ENCODE measurements at regions not wholly inside any gene's neighbourhood (a gene's known extent, or its start where the extent isn't known, plus 50 kb on each side); places are given as distances from the start of the nearest gene placed in this dataset.

DNA sequence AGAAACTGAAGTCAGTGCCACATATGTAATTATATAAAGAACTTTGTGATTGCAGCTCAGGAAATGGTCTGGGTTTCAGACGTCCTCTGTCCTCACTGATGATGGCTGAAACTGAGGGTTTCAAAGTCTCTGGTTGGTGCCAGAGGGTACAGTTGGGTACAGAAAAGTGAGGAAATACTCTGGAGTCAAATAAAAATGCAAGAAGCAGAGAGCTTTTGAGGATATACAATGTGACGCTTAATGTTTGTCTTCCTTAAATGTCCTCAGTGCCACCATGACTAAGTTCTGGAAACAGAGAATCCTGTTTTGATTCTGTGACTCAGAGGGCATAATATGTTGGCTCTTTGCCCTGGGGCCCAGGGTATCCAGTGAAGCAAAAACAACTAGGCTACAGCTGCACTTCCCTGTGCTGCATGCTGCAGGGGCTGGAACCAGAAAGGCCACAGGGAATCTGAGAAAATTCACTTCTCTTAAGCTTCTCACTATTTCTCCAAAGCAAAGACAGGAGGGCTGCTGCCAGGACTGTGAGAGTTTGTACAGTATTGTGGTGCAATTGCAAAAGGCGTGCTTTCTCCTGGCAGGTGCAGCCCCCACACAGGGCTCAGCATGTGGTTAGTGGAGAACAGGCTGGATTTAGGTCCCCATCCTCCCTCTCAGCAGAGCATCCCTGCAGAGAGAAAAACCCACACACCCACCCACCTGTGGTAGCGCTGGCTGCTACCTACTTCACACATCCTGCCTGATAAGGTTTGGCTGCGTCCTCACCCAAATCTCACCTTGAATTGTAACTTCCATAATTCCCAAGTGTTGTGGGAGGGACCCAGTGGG is 169.5 kb upstream of the SVIL start:
- TF ChIP-seq, protein P1, sequence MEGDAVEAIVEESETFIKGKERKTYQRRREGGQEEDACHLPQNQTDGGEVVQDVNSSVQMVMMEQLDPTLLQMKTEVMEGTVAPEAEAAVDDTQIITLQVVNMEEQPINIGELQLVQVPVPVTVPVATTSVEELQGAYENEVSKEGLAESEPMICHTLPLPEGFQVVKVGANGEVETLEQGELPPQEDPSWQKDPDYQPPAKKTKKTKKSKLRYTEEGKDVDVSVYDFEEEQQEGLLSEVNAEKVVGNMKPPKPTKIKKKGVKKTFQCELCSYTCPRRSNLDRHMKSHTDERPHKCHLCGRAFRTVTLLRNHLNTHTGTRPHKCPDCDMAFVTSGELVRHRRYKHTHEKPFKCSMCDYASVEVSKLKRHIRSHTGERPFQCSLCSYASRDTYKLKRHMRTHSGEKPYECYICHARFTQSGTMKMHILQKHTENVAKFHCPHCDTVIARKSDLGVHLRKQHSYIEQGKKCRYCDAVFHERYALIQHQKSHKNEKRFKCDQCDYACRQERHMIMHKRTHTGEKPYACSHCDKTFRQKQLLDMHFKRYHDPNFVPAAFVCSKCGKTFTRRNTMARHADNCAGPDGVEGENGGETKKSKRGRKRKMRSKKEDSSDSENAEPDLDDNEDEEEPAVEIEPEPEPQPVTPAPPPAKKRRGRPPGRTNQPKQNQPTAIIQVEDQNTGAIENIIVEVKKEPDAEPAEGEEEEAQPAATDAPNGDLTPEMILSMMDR (IDR thresholded peaks at IDR 0.05; ENCODE audit: insufficient read depth, low read length) = no peak
- H3K4me3 ChIP-seq (ENCODE audit: low read depth, low read length) = no peak overlapping the region
- DNase-seq (ENCODE audit: low read depth) = peak; percentile 78

DNA sequence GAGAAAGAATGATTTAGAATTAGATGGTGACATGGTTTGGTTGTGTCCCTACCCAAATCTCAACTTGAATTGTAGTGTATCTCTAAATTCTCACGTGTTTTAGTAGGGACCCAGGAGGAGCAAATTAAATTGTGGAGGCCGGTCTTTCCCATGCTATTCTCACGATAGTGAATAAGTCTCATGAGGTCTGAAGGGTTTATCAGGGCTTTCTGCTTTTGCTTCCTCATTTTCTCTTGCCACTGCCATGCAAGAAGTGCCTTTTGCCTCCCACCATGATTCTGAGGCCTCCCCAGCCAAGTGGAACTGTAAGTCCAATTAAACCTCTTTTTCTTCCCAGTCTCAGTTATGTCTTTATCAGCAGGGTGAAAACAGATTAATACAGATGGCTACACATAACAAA is 167.4 kb upstream of the SVIL start:
- no peak overlapping the region for H3K4me3 ChIP-seq (ENCODE audit: low read depth, low read length)
- DNase-seq (ENCODE audit: low read depth) = no peak
- TF ChIP-seq, protein P1 (IDR thresholded peaks at IDR 0.05; ENCODE audit: insufficient read depth, low read length) = no peak

DNA sequence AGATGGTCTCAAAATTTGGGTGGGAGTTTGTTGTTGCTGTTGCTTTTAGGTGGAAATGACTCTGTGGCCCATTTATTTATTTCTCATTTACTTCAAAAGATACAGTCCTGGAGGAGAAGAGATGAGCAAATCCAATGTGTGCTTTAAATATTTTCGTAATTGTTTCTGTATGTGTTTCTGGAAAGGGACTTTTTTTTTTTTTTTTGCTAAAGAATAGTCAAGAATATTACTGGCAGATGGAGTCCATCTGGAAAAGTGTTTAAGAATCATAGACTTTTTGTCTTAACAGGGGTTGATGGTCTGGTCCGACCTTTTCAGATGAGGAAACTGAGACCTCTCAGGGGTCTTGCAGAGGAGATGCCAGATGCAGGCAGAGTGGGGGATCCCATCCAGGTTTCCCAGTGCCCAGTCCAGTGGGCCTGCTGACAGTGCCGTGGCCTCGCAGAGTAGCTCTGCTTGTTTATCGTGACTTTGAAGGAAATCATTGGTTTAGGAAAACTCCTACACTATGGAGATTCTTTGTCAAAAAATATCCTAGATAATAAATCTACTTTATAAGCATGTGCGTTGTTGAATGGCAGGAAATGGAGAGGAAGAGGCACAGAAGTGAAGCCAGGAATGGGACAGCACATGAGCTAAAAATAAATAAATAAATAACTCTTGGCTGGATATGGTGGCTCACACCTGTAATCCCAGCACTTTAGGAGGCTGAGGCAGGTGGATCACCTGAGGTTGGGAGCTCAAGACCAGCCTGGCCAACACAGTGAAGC is 164.3 kb upstream of the SVIL start:
- DNase-seq (ENCODE audit: low read depth) = no peak
- TF ChIP-seq, protein P1 (IDR thresholded peaks at IDR 0.05; ENCODE audit: insufficient read depth, low read length) = no peak
- H3K4me3 ChIP-seq (ENCODE audit: low read depth, low read length) = no peak overlapping the region

DNA sequence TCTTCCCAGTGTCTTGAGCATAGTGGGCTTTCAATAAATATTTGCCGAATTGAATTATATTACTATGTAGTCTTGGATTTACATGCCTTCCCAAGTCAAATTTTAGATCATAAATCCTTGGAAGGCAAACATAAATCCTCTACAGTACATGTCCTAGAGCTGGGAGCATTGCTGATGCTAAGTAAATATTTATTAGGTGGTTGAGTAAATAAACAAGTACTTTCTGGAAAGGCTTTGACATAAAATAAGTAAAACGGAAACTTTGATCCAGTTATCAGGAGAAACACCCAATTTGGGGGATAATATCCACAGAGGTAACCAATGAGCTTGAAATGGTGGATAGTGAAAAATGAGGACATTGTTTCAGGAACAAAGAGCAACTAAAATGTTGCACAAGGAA is 162.8 kb upstream of the SVIL start:
- no peak overlapping the region for H3K4me3 ChIP-seq (ENCODE audit: low read depth, low read length)
- no peak for DNase-seq (ENCODE audit: low read depth)
- TF ChIP-seq, protein P1 (IDR thresholded peaks at IDR 0.05; ENCODE audit: insufficient read depth, low read length) = no peak

DNA sequence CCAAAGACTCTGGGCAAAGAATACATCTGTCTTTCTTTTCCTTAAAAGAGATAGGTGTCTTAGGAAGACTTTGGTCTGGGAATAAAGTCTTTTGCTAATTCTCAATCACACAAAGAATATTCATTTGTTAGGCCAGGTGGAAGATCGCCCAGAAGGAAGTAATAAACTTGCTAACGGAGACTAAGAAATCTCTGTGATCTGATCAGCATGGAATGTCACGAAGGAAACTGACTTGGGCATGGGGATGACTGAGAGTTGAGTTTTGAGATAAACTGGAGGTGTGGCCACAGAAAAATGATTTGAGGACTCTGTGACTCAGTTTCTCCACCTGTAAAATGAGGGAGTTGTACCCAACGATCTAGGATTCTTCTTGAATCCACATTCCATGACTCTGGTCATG is 161.1 kb upstream of the SVIL start:
- H3K4me3 ChIP-seq (ENCODE audit: low read depth, low read length) = no peak overlapping the region
- TF ChIP-seq, protein P1 (IDR thresholded peaks at IDR 0.05; ENCODE audit: insufficient read depth, low read length) = no peak
- DNase-seq (ENCODE audit: low read depth) = peak; percentile 64

DNA sequence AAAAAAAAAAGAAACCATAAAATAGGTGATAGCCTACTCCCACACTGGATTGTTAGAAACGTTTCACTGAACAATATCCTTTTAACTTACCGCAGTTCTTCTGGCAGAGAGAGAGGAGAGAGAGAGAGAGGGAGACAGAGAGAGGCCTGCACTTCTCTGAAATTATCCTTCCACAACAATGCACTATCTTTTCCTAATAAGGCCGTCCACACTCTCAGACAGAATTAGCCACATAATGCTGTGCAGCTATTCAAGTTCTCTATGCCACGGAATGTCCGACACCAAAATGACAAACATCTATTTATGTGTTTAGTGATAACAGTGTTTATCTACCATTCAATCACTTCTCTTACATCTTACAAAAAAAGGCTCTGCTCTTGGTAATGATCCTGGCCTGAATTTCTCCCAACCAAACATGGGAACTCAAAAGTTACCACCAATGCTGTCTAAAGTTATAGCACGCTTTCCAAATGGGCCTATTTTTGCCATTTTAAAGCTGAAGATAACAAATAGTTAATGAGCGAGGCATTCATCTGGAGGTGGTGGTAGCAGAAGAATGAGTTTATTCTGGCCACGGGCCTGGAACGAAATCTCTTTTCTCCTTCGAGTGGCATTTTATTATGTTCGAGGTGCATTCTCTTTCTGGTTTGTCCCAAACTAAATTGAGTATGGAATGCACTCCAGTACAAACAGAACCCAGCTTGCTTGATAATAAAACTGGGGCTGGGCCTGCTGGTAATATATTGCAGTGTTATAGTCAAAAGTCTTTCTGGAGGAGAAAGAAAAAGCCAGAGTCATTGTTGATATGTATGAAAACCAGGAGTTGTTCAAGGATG is 160.2 kb upstream of the SVIL start:
- no peak overlapping the region for H3K4me3 ChIP-seq (ENCODE audit: low read depth, low read length)
- TF ChIP-seq, protein P1 (IDR thresholded peaks at IDR 0.05; ENCODE audit: insufficient read depth, low read length) = no peak
- peak; percentile 77 for DNase-seq (ENCODE audit: low read depth)
